ENCODE measurements at regions not wholly inside any gene's neighbourhood (a gene's known extent, or its start where the extent isn't known, plus 50 kb on each side); places are given as distances from the start of the nearest gene placed in this dataset.

DNA sequence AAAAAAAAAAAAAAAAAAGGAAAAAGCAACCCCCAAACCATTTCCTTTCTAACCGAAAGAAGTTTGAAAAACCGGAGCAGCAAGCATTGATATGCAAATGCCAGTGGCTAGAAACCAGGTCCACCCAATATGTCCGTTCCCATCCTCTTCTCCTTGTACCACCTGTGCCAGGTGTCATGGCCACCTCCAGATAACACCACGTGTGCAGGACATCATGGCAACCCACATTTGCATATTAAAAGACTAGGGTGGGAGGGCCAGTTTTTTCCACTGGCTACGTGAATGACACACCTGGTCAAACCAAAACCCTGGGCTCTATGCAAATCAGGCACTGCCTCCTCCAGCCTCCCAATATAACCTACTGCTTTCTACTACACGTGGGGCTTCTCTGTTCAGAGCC lies 303.3 kb upstream of the GULP1 start:
- no peak for TF ChIP-seq POLR2AphosphoS5 (IDR thresholded peaks at IDR 0.05)
- no peak for TF ChIP-seq EP300 (IDR thresholded peaks at IDR 0.05)

DNA sequence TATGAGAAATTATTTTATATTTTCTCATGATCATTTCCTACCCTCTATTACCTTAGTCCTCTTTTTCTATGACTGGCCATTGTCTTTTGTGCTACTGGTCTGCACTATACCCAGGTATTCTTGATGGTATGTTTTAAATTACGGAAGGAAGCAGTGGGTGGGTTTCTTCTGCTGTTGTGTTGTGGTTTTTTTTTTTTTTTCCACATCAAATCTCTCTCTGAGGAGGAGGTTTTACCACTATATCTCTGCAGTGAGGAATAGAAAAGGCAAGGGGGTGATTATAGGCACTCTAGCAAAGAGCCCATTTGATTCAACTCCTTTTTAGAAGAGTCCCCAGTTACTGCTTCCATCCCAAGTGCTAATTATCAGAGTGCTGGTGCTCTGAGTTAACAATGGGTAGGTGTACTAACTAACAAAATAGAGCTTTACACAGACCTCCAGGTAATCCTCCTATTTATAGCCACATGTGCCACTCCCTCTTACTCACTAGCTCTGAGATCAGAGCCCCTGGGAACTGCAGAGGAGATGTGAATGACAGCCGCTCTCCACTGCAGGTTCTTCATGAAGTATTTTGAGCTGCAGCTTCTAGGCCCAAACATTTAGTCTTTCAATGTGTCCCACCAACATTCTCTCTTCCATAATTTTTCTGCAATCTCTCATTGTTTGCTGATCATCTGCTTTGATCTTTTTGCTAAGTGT lies 301.6 kb upstream of the GULP1 start:
- Histone ChIP-seq H3K27ac (no peak overlapping the region), H3K4me1 (peaks cover 0 to 6% (median 2%) of the 10 kb centered on the region in 4 donors), H3K27me3 (no peaks in the 10 kb centered on the region), H3K36me3 (no peaks in the 10 kb centered on the region), H3K4me3 (no peak overlapping the region), H3K9me3 (no peaks in the 10 kb centered on the region)
- intact Hi-C loops (cut with DNase I; ENCODE audit: low total_unique reads), result no loop called here
- peak in 1 of 2 donors; percentile 11 for DNase-seq
- 44 to 93% (median 85%) methylated on average over 2 of the region's 2 CpGs for WGBS, 5 donors
- TF ChIP-seq POLR2A (IDR thresholded peaks at IDR 0.05) (no peak), EP300 (IDR thresholded peaks at IDR 0.05) (no peak)
- TF ChIP-seq, protein P1, sequence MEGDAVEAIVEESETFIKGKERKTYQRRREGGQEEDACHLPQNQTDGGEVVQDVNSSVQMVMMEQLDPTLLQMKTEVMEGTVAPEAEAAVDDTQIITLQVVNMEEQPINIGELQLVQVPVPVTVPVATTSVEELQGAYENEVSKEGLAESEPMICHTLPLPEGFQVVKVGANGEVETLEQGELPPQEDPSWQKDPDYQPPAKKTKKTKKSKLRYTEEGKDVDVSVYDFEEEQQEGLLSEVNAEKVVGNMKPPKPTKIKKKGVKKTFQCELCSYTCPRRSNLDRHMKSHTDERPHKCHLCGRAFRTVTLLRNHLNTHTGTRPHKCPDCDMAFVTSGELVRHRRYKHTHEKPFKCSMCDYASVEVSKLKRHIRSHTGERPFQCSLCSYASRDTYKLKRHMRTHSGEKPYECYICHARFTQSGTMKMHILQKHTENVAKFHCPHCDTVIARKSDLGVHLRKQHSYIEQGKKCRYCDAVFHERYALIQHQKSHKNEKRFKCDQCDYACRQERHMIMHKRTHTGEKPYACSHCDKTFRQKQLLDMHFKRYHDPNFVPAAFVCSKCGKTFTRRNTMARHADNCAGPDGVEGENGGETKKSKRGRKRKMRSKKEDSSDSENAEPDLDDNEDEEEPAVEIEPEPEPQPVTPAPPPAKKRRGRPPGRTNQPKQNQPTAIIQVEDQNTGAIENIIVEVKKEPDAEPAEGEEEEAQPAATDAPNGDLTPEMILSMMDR (IDR thresholded peaks at IDR 0.05), result no peak

More for the DNA sequence above, 303.3 kb upstream of the GULP1 start:
- Histone ChIP-seq H3K9me3 (no peaks in the 10 kb centered on the region), H3K36me3 (no peaks in the 10 kb centered on the region), H3K4me1 (peaks cover 0 to 6% (median 2%) of the 10 kb centered on the region in 4 donors), H3K27ac (no peak overlapping the region), H3K27me3 (no peaks in the 10 kb centered on the region), H3K4me3 (no peak overlapping the region)
- DNase-seq, result no peak
- intact Hi-C loops (cut with DNase I; ENCODE audit: low total_unique reads), result no loop called here
- 61 to 72% (median 63%) methylated on average over 6 of the region's 6 CpGs for WGBS, 5 donors

DNA sequence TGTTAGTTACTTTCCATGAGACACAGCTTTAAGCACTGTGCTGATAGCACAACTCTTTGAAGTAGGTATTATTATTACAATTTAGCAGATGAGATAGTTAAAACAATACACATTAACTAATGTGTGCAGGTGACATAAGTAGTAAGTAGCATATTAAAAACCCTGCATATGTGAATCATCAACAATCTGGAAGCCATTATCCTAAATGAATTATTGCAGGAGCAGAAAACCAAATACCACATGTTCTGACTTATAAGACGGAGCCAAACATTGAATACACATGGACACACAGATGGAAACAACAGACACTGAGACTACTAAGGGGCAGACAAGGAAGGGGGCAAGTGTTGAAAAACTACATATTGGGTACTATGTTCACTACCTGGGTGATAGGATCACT lies 300.3 kb upstream of the GULP1 start:
- no peak for DNase-seq
- no peaks in the 10 kb centered on the region for H3K4me1 ChIP-seq
- intact Hi-C loops (cut with DNase I; ENCODE audit: low total_unique reads), result no loop called here
- WGBS, 5 donors, result 85 to 100% (median 96%) methylated on average over 1 of the region's 1 CpG
- H3K4me3 ChIP-seq, result no peak overlapping the region
- no peaks in the 10 kb centered on the region for H3K9me3 ChIP-seq
- no peaks in the 10 kb centered on the region for H3K36me3 ChIP-seq
- no peak overlapping the region for H3K27ac ChIP-seq
- no peaks in the 10 kb centered on the region for H3K27me3 ChIP-seq
- TF ChIP-seq EP300 (IDR thresholded peaks at IDR 0.05), result no peak
- TF ChIP-seq POLR2AphosphoS5 (IDR thresholded peaks at IDR 0.05), result no peak
- TF ChIP-seq, protein P1 (IDR thresholded peaks at IDR 0.05), result no peak
- no peak for TF ChIP-seq POLR2A (IDR thresholded peaks at IDR 0.05)

DNA sequence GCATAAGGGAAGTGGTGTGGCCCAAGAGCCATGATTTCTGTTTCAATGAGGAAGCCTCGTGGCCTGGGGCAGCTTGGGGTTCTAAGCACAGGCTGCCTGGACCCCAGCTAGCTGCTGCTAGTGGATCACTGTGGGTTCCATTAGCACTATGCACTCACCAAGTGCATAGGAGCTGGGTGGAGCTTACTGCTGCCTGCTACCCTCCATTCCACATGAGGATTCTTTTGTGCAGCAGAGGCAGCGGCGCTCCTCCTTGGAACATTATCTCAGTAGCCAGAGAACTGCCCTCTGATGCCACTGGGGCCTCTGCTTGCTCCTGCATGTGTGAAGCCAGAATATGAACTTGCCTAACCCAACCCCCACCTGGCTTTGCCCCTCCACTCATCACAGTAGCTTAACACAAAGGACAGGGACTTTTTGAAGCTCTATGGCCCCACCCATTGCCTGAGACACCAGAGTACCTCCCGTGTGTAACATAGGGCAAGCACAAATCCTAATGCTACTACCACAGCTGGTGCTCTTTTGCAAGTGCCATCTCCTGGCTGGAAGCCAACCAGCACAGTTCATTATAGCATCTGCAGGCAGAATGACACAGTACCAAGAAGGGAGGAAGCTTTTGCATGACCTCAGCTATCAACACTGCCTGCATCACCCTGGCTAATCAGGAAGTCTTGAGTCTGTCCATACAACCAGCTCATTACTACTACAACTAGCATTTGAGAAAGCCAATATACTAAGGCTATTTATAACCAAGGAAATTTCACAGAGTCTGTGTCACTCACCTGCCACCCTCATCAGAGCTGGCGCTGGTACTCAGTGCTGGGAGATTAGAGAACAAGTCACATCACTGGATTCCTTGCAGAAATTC lies 297.0 kb upstream of the GULP1 start:
- no peak for TF ChIP-seq POLR2AphosphoS5 (IDR thresholded peaks at IDR 0.05)
- TF ChIP-seq POLR2A (IDR thresholded peaks at IDR 0.05), result no peak
- TF ChIP-seq EP300 (IDR thresholded peaks at IDR 0.05), result no peak
- TF ChIP-seq, protein P1 (IDR thresholded peaks at IDR 0.05), result no peak
- no peaks in the 10 kb centered on the region for H3K27me3 ChIP-seq
- H3K36me3 ChIP-seq, result no peaks in the 10 kb centered on the region
- no peak overlapping the region for H3K4me3 ChIP-seq
- WGBS, 5 donors, result 55 to 79% (median 70%) methylated on average over 4 to 5 of the region's 5 CpGs
- no peak overlapping the region for H3K27ac ChIP-seq
- intact Hi-C loops (cut with DNase I; ENCODE audit: low total_unique reads), result no loop called here
- H3K9me3 ChIP-seq, result no peaks in the 10 kb centered on the region
- peak in 1 of 2 donors; percentile 35 for DNase-seq
- no peaks in the 10 kb centered on the region for H3K4me1 ChIP-seq

Data from stomach (tissue), 8 donors.